Fibroblast of the conjunctiva (primary cell): ENCODE measurements at regions not wholly inside any gene's neighbourhood (a gene's known extent, or its start where the extent isn't known, plus 50 kb on each side); places are given as distances from the start of the nearest gene placed in this dataset.
"Not testable (repeated sequence)": the region's sequence is repeated elsewhere in the genome, so short reads cannot be mapped to it uniquely, and the experiment has no call there.

Experiments
- DNase-seq: peaks from one replicate; pipeline ENCODE4 v3.0.0-alpha.2; 2010; ENCODE audit warnings: low read depth

GRCh38 chr11:69887330-69887729 is 68.1 kb upstream of the FGF3 start:
- no peak for DNase-seq

- DNase-seq = no peak
These were observed 68.7 kb upstream of the FGF3 start for GRCh38 chr11:69887841-69888427.

- DNase-seq = peak; percentile 14
These were observed 69.4 kb upstream of the FGF3 start for GRCh38 chr11:69888483-69889181.

GRCh38 chr11:69889400-69890318 is 70.4 kb upstream of the FGF3 start:
- DNase-seq = no peak

- DNase-seq = no peak
These were observed 71.3 kb upstream of the FGF3 start for GRCh38 chr11:69890476-69890875.

GRCh38 chr11:69891421-69892236 is 72.4 kb upstream of the FGF3 start:
- no peak for DNase-seq

GRCh38 chr11:69892237-69892985 is 73.2 kb upstream of the FGF3 start:
- no peak for DNase-seq

GRCh38 chr11:69892986-69893555 is 73.9 kb upstream of the FGF3 start:
- no peak for DNase-seq

GRCh38 chr11:69893631-69894030 is 74.4 kb upstream of the FGF3 start:
- no peak for DNase-seq

- no peak for DNase-seq
These were observed 75.0 kb upstream of the FGF3 start for GRCh38 chr11:69894181-69894611.

- no peak for DNase-seq
These were observed 75.4 kb upstream of the FGF3 start for GRCh38 chr11:69894648-69895047.

GRCh38 chr11:69896250-69896649 is 77.0 kb upstream of the FGF3 start:
- DNase-seq = no peak

- DNase-seq = no peak
These were observed 78.9 kb upstream of the FGF3 start for GRCh38 chr11:69898123-69898522.

- no peak for DNase-seq
These were observed 81.0 kb upstream of the FGF3 start for GRCh38 chr11:69899957-69900821.

GRCh38 chr11:69900822-69901302 is 81.6 kb upstream of the FGF3 start:
- not testable (repeated sequence) for DNase-seq

- DNase-seq = no peak
These were observed 83.1 kb upstream of the FGF3 start for GRCh38 chr11:69902337-69902736.

GRCh38 chr11:69903211-69903610 is 84.0 kb upstream of the FGF3 start:
- no peak for DNase-seq

- no peak for DNase-seq
These were observed 85.2 kb upstream of the FGF3 start for GRCh38 chr11:69904161-69904973.

GRCh38 chr11:69904974-69905535 is 85.8 kb upstream of the FGF3 start:
- no peak for DNase-seq
